Astrocyte (in vitro differentiated cells and primary cell): ENCODE measurements at regions not wholly inside any gene's neighbourhood (a gene's known extent, or its start where the extent isn't known, plus 50 kb on each side); places are given as distances from the start of the nearest gene placed in this dataset.

ENCODE experiments used
- DNase-seq: peaks from one replicate; pipeline ENCODE4 v3.0.0-alpha.2; 2010; ENCODE audit warnings: low read depth
- FAIRE-seq: peaks from 2 replicates; lab custom pipeline; 2011; peaks lifted over from hg19 to GRCh38; lab: Jason Lieb, UNC
- H2AFZ ChIP-seq: 2 replicates; pipeline ENCODE4 v1.6.0; 2012; ENCODE audit warnings: low read depth, low read length, inconsistent platforms
- H3K27ac ChIP-seq: 2 replicates; pipeline ENCODE4 v1.5.1; 2011; ENCODE audit warnings: low read depth, low read length, inconsistent platforms
- H3K27me3 ChIP-seq: 2 replicates; pipeline ENCODE4 v1.6.0; 2011; ENCODE audit warnings: low read length, inconsistent platforms; ENCODE audit not compliant: insufficient read depth
- H3K36me3 ChIP-seq: 2 replicates; pipeline ENCODE4 v1.5.1; 2011; ENCODE audit warnings: low read length, inconsistent platforms; ENCODE audit not compliant: insufficient read depth
- H3K4me1 ChIP-seq: 2 replicates; pipeline ENCODE4 v1.5.1; 2011; ENCODE audit warnings: low read length, inconsistent platforms; ENCODE audit not compliant: insufficient read depth
- H3K4me2 ChIP-seq: 2 replicates; pipeline ENCODE4 v1.6.0; 2012; ENCODE audit warnings: low read length, inconsistent platforms
- H3K4me3 ChIP-seq: 2 replicates; pipeline ENCODE4 v1.5.1; 2011; ENCODE audit warnings: low read depth, mild to moderate bottlenecking, low read length, inconsistent platforms; ENCODE audit not compliant: insufficient read depth
- H3K79me2 ChIP-seq: 2 replicates; pipeline ENCODE4 v1.6.0; 2012; ENCODE audit warnings: mild to moderate bottlenecking, low read length, inconsistent platforms; ENCODE audit not compliant: insufficient read depth
- H3K9ac ChIP-seq: 2 replicates; pipeline ENCODE4 v1.6.0; 2012; ENCODE audit warnings: mild to moderate bottlenecking, low read length, inconsistent platforms
- H3K9me3 ChIP-seq: 2 replicates; pipeline ENCODE4 v1.5.1; 2012; ENCODE audit warnings: low read depth, mild to moderate bottlenecking, low read length, inconsistent platforms; ENCODE audit not compliant: insufficient read depth
- H4K20me1 ChIP-seq: 2 replicates; pipeline ENCODE4 v1.6.0; 2012; ENCODE audit warnings: low read length, inconsistent platforms; ENCODE audit not compliant: insufficient read depth
- H3K27ac Mint-ChIP-seq: one replicate; pipeline ENCODE4 v1.8.0; 2021; ENCODE audit warnings: mild to moderate bottlenecking, mixed read lengths; ENCODE audit not compliant: unreplicated experiment
- H3K27me3 Mint-ChIP-seq: one replicate; pipeline ENCODE4 v1.8.0; 2021; ENCODE audit warnings: low read depth, mixed read lengths; ENCODE audit not compliant: unreplicated experiment
- H3K36me3 Mint-ChIP-seq: one replicate; pipeline ENCODE4 v1.8.0; 2021; ENCODE audit warnings: low read depth, mixed read lengths; ENCODE audit not compliant: unreplicated experiment
- H3K4me1 Mint-ChIP-seq: one replicate; pipeline ENCODE4 v1.8.0; 2021; ENCODE audit warnings: low read depth, mixed read lengths; ENCODE audit not compliant: unreplicated experiment
- H3K4me3 Mint-ChIP-seq: one replicate; pipeline ENCODE4 v1.8.0; 2021; ENCODE audit warnings: mild to moderate bottlenecking, moderate library complexity, mixed read lengths; ENCODE audit not compliant: unreplicated experiment
- H3K9me3 Mint-ChIP-seq: one replicate; pipeline ENCODE4 v1.8.0; 2021; ENCODE audit warnings: mild to moderate bottlenecking, mixed read lengths; ENCODE audit not compliant: unreplicated experiment
- EZH2 ChIP-seq: IDR thresholded peaks from 2 replicates; pipeline ENCODE4 v1.6.1; 2012; ENCODE audit warnings: mild to moderate bottlenecking, low read length, inconsistent platforms; ENCODE audit not compliant: insufficient read depth
- TF ChIP-seq, protein P1 (sequence below): IDR thresholded peaks from 2 replicates; pipeline ENCODE4 v1.5.1; 2011; ENCODE audit warnings: low read depth, mild to moderate bottlenecking, inconsistent platforms, low read length, moderate library complexity; ENCODE audit not compliant: insufficient read depth

DNA sequence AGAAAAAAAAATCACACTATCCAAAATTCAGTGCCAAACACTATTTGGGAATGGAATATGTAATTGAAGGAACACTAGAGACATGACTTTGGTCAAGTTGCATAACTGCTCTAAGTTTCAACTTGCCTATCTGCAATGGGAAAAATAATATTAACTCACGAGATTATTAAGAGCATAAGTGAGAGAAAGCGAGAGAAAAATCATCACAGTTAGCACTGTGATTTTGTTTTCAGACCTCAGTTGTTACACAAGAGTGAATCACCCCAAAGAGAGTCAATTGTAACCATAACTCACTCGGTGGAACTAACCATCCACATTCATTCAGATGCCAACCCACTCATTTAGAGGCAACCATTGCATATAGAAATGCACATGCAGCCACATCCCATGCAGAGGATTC lies 147.1 kb downstream of the NHLRC3 start:
- no peaks in the 10 kb centered on the region for H3K36me3 ChIP-seq
- Mint-ChIP-seq H3K36me3 (no peaks in the 10 kb centered on the region), H3K4me3 (no peak overlapping the region), H3K27me3 (no peaks in the 10 kb centered on the region), H3K27ac (no peak overlapping the region), H3K9me3 (no peaks in the 10 kb centered on the region), H3K4me1 (no peaks in the 10 kb centered on the region)
- H3K9me3 ChIP-seq, result no peaks in the 10 kb centered on the region
- H3K27ac ChIP-seq, result no peak overlapping the region
- no peak for TF ChIP-seq EZH2
- TF ChIP-seq, protein P1, sequence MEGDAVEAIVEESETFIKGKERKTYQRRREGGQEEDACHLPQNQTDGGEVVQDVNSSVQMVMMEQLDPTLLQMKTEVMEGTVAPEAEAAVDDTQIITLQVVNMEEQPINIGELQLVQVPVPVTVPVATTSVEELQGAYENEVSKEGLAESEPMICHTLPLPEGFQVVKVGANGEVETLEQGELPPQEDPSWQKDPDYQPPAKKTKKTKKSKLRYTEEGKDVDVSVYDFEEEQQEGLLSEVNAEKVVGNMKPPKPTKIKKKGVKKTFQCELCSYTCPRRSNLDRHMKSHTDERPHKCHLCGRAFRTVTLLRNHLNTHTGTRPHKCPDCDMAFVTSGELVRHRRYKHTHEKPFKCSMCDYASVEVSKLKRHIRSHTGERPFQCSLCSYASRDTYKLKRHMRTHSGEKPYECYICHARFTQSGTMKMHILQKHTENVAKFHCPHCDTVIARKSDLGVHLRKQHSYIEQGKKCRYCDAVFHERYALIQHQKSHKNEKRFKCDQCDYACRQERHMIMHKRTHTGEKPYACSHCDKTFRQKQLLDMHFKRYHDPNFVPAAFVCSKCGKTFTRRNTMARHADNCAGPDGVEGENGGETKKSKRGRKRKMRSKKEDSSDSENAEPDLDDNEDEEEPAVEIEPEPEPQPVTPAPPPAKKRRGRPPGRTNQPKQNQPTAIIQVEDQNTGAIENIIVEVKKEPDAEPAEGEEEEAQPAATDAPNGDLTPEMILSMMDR, result no peak
- DNase-seq, result no peak
- H3K4me3 ChIP-seq, result no peak overlapping the region
- H2AFZ ChIP-seq, result no peak overlapping the region
- H3K4me1 ChIP-seq, result no peaks in the 10 kb centered on the region
- H4K20me1 ChIP-seq, result no peaks in the 10 kb centered on the region
- no peak overlapping the region for H3K9ac ChIP-seq
- FAIRE-seq, result no peak
- no peak overlapping the region for H3K4me2 ChIP-seq
- H3K79me2 ChIP-seq, result no peaks in the 10 kb centered on the region
- H3K27me3 ChIP-seq, result no peaks in the 10 kb centered on the region

DNA sequence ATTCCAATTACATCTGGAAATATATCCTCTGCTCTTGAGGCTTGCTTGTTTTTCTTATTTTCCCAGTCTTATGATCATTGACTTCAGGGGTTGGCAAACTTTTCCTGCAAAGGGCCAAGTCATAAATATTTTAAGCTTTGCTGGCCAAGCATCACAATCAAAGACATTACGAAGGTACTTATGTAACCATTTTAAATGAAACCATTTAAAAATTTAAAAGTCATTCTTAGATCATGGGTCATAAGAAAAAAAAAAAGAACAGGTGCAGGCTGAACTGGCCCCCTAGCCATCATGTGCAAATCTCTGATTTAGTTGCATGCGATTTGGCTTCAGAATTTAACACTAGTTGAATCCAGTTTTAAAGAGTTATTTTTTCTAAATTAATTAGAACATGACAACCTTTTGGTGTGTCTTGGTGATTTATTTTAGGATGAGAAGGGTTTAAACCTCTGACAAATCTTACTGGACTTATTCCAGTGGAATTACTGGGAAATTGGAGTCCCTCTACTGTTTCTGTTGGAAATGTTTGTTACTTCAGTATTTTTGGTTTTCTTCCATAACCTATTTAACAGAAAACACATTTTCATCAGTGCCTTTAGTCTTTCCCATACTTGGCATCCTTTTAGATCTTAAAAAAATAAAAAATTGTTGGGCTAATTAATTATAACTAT lies 148.1 kb downstream of the NHLRC3 start:
- no peak overlapping the region for H2AFZ ChIP-seq
- no peak overlapping the region for H3K27ac Mint-ChIP-seq
- no peaks in the 10 kb centered on the region for H3K36me3 ChIP-seq
- no peak for TF ChIP-seq EZH2
- TF ChIP-seq, protein P1, result no peak
- no peaks in the 10 kb centered on the region for H4K20me1 ChIP-seq
- no peak overlapping the region for H3K9ac ChIP-seq
- H3K27ac ChIP-seq, result no peak overlapping the region
- no peak overlapping the region for H3K4me3 Mint-ChIP-seq
- no peaks in the 10 kb centered on the region for H3K27me3 ChIP-seq
- H3K4me1 Mint-ChIP-seq, result no peaks in the 10 kb centered on the region
- H3K4me3 ChIP-seq, result no peak overlapping the region
- H3K36me3 Mint-ChIP-seq, result no peaks in the 10 kb centered on the region
- no peaks in the 10 kb centered on the region for H3K9me3 Mint-ChIP-seq
- H3K4me1 ChIP-seq, result no peaks in the 10 kb centered on the region
- no peak overlapping the region for H3K4me2 ChIP-seq
- H3K9me3 ChIP-seq, result no peaks in the 10 kb centered on the region
- no peaks in the 10 kb centered on the region for H3K27me3 Mint-ChIP-seq
- no peak for DNase-seq
- FAIRE-seq, result no peak
- no peaks in the 10 kb centered on the region for H3K79me2 ChIP-seq

- Mint-ChIP-seq H3K4me1 (no peaks in the 10 kb centered on the region), H3K9me3 (peaks cover 2% of the 10 kb centered on the region), H3K27me3 (peaks cover 5% of the 10 kb centered on the region), H3K27ac (no peak overlapping the region), H3K36me3 (no peaks in the 10 kb centered on the region), H3K4me3 (no peak overlapping the region)
- DNase-seq (no peak), FAIRE-seq (no peak)
- H3K27me3 ChIP-seq, result no peaks in the 10 kb centered on the region
- H3K4me1 ChIP-seq, result no peaks in the 10 kb centered on the region
- no peak overlapping the region for H3K9ac ChIP-seq
- TF ChIP-seq, protein P1, result no peak
- no peak for TF ChIP-seq EZH2
- H3K36me3 ChIP-seq, result no peaks in the 10 kb centered on the region
- H2AFZ ChIP-seq, result no peak overlapping the region
- no peak overlapping the region for H3K4me3 ChIP-seq
- no peaks in the 10 kb centered on the region for H3K9me3 ChIP-seq
- no peaks in the 10 kb centered on the region for H3K79me2 ChIP-seq
- no peak overlapping the region for H3K4me2 ChIP-seq
- no peak overlapping the region for H3K27ac ChIP-seq
- H4K20me1 ChIP-seq, result no peaks in the 10 kb centered on the region
Measured at GRCh38 chr13:39189778-39190177, 151.5 kb downstream of the NHLRC3 start.
